SU-DHL-6 (cell line): ENCODE measurements at regions not wholly inside any gene's neighbourhood (a gene's known extent, or its start where the extent isn't known, plus 50 kb on each side); places are given as distances from the start of the nearest gene placed in this dataset.

Experiments used
- H2AFZ ChIP-seq: fragments of 200-600 bp; sonication (generic); 2 replicates; pipeline ENCODE4 v1.6.1; 2014; ENCODE audit warnings: low read depth, mild to moderate bottlenecking, moderate library complexity, mixed read lengths, antibody characterized with exemption, low read length; ENCODE audit not compliant: severe bottlenecking
- H3F3A ChIP-seq: fragments of 200-600 bp; shearing (Covaris generic); 2 replicates; pipeline ENCODE4 v1.6.0; 2016; ENCODE audit warnings: antibody characterized with exemption, mild to moderate bottlenecking; ENCODE audit not compliant: insufficient read depth
- H3K27ac ChIP-seq: fragments of 200-600 bp; sonication (generic); 2 replicates; pipeline ENCODE4 v1.5.1; 2016; ENCODE audit warnings: low read depth, mild to moderate bottlenecking, low read length, moderate library complexity, mixed read lengths
- H3K27me3 ChIP-seq: fragments of 200-600 bp; sonication (generic), shearing (Covaris generic); 2 replicates; pipeline ENCODE4 v1.6.0; 2014; ENCODE audit warnings: mild to moderate bottlenecking, low read length
- H3K36me3 ChIP-seq: fragments of 200-600 bp; sonication (generic); 2 replicates; pipeline ENCODE4 v1.6.1; 2014; ENCODE audit warnings: mild to moderate bottlenecking, low read length, mixed read lengths
- H3K4me2 ChIP-seq: fragments of 300-600, 200-600 bp; shearing (Covaris generic), sonication (generic); 2 replicates; pipeline ENCODE4 v1.6.0; 2014; ENCODE audit warnings: low read length, low read depth, mild to moderate bottlenecking; ENCODE audit not compliant: poor library complexity, severe bottlenecking
- H3K4me3 ChIP-seq: fragments of 200-600 bp; sonication (generic); 2 replicates; pipeline ENCODE4 v1.5.1; 2014; ENCODE audit warnings: antibody characterized with exemption, low read length, mild to moderate bottlenecking, mixed read lengths; ENCODE audit not compliant: insufficient read depth, poor library complexity, severe bottlenecking
- H3K79me2 ChIP-seq: fragments of 200-600 bp; sonication (generic); 2 replicates; pipeline ENCODE4 v1.6.1; 2014; ENCODE audit warnings: mild to moderate bottlenecking, low read length, moderate library complexity; ENCODE audit not compliant: insufficient read depth
- H3K9ac ChIP-seq: fragments of 200-600 bp; sonication (generic); 2 replicates; pipeline ENCODE4 v1.7.0; 2014; ENCODE audit warnings: mild to moderate bottlenecking, low read length
- H3K9me2 ChIP-seq: fragments of 200-600 bp; sonication (generic); replicated peaks from 2 replicates; pipeline ENCODE4 v1.6.1; 2014; ENCODE audit warnings: low read length; ENCODE audit not compliant: insufficient read depth
- H3K9me3 ChIP-seq: fragments of 200-600 bp; sonication (generic); 2 replicates; pipeline ENCODE4 v1.6.1; 2014; ENCODE audit warnings: low read length, mixed read lengths; ENCODE audit not compliant: insufficient read depth
- H4K20me1 ChIP-seq: fragments of 200-600 bp; sonication (generic); 2 replicates; pipeline ENCODE4 v1.6.1; 2014; ENCODE audit warnings: low read depth, mild to moderate bottlenecking, antibody characterized with exemption, low read length, moderate library complexity, mixed read lengths
- EZH2phosphoT487 ChIP-seq: fragments of 200-600 bp; sonication (generic), shearing (Covaris generic); conservative IDR thresholded peaks from 2 replicates; pipeline ENCODE4 v1.6.1; 2018; ENCODE audit warnings: mild to moderate bottlenecking, antibody characterized with exemption, low read length, moderate library complexity, mixed read lengths
- TF ChIP-seq, protein P1 (sequence below): fragments of 200-600 bp; sonication (generic); IDR thresholded peaks from one replicate; pipeline ENCODE4 v1.5.1; 2017; ENCODE audit warnings: antibody characterized with exemption, mild to moderate bottlenecking, low read length, moderate library complexity; ENCODE audit not compliant: insufficient read depth, poor library complexity, severe bottlenecking

DNA sequence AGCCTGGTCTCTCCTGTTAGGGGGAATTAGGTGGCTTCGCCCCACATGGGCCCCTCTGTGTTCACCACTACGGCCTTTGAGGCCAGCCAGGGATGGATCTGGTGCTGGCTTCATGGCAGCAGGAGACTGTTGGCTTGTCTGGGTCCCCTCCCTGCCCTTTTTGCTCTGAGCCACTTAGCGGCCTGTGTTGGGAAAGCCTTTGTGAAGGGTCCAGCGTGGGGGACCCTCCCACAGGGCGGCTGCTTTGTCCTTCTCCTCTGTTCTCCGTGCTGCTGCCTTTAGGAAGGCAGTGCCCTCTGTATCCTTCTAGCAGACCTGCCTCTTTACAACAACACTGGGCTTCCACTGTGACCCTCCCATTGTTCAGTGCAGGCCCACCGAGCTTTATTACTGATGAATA lies 118.4 kb downstream of the TSN start:
- H3K36me3 ChIP-seq = no peaks in the 10 kb centered on the region
- no peak overlapping the region for H2AFZ ChIP-seq
- H3K9me3 ChIP-seq = no peaks in the 10 kb centered on the region
- H3K27ac ChIP-seq = no peak overlapping the region
- no peak overlapping the region for H3K4me2 ChIP-seq
- H3K9ac ChIP-seq = no peak overlapping the region
- no peaks in the 10 kb centered on the region for H3K79me2 ChIP-seq
- H3K27me3 ChIP-seq = no peaks in the 10 kb centered on the region
- H3K9me2 ChIP-seq = no peaks in the 10 kb centered on the region
- no peak overlapping the region for H3K4me3 ChIP-seq
- TF ChIP-seq EZH2phosphoT487 = no peak
- TF ChIP-seq, protein P1, sequence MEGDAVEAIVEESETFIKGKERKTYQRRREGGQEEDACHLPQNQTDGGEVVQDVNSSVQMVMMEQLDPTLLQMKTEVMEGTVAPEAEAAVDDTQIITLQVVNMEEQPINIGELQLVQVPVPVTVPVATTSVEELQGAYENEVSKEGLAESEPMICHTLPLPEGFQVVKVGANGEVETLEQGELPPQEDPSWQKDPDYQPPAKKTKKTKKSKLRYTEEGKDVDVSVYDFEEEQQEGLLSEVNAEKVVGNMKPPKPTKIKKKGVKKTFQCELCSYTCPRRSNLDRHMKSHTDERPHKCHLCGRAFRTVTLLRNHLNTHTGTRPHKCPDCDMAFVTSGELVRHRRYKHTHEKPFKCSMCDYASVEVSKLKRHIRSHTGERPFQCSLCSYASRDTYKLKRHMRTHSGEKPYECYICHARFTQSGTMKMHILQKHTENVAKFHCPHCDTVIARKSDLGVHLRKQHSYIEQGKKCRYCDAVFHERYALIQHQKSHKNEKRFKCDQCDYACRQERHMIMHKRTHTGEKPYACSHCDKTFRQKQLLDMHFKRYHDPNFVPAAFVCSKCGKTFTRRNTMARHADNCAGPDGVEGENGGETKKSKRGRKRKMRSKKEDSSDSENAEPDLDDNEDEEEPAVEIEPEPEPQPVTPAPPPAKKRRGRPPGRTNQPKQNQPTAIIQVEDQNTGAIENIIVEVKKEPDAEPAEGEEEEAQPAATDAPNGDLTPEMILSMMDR = no peak
- H3F3A ChIP-seq = no peaks in the 10 kb centered on the region
- no peaks in the 10 kb centered on the region for H4K20me1 ChIP-seq

DNA sequence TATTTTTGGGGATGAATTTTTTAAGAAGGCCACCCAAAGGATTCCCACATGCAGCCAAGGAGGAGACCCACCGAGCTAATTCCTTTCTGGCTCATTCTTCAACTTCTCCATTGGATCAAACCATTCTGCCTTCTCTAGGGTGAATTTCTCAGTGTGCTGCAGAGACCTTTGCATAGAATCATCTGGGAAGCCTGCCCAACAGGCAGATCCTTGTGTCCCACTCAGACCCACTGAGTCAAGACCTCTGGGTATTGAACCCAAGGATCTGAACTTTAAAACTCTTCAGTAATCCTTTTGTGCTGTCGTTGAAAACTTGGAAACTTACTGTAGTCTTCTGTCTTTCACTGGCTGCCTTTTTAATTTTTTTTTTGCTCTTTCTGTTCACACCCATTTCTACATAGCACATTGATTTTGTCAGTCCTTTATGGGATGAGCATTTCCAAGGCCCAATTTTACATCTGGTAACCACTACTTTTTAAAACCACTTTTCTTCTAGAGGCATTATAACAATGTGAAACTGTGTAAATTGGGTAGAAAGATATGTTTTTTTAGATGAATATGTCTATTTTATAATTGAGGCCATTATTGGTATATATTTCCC lies 120.2 kb downstream of the TSN start:
- TF ChIP-seq, protein P1 = no peak
- no peak for TF ChIP-seq EZH2phosphoT487
- no peaks in the 10 kb centered on the region for H3K79me2 ChIP-seq
- no peak overlapping the region for H3K4me3 ChIP-seq
- no peak overlapping the region for H3K27ac ChIP-seq
- H3K36me3 ChIP-seq = no peaks in the 10 kb centered on the region
- H3K9me3 ChIP-seq = no peaks in the 10 kb centered on the region
- no peaks in the 10 kb centered on the region for H3K27me3 ChIP-seq
- no peaks in the 10 kb centered on the region for H3K9me2 ChIP-seq
- no peaks in the 10 kb centered on the region for H4K20me1 ChIP-seq
- no peak overlapping the region for H3K4me2 ChIP-seq
- H3F3A ChIP-seq = no peaks in the 10 kb centered on the region
- no peak overlapping the region for H3K9ac ChIP-seq
- no peak overlapping the region for H2AFZ ChIP-seq

DNA sequence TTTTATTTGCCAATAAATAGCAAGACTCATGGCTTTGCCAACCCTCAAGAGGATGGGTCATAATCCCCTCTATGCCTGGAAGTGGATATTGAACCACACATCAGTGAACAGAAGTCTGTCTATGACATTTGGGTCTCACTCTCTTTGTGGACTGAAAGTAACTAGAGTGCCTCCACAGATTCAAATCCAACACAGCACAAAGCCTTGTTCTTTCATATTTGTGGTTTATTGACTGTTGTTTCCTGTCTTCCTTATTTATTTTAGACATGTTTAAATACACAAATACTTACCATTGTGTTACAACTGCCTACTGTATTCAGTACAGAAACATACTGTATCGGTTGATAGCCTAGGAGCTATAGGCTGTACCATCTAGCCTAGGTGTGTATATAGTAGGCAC lies 121.9 kb downstream of the TSN start:
- Histone ChIP-seq H3K27ac (no peak overlapping the region), H4K20me1 (no peaks in the 10 kb centered on the region), H3K79me2 (no peaks in the 10 kb centered on the region), H3K4me2 (no peak overlapping the region), H3K9ac (no peak overlapping the region), H3K4me3 (no peak overlapping the region), H3K9me2 (no peaks in the 10 kb centered on the region), H2AFZ (no peak overlapping the region), H3K27me3 (no peaks in the 10 kb centered on the region), H3K9me3 (no peaks in the 10 kb centered on the region), H3F3A (no peaks in the 10 kb centered on the region), H3K36me3 (no peaks in the 10 kb centered on the region)
- no peak for TF ChIP-seq EZH2phosphoT487
- TF ChIP-seq, protein P1 = no peak
